Stomach (tissue), 4 donors: ENCODE measurements at regions not wholly inside any gene's neighbourhood (a gene's known extent, or its start where the extent isn't known, plus 50 kb on each side); places are given as distances from the start of the nearest gene placed in this dataset.

Experiments used
- EP300 ChIP-seq: sonication (generic); formaldehyde crosslinking; IDR thresholded peaks from one replicate; pipeline ENCODE4 v1.6.1; 2017; ENCODE audit warnings: antibody characterized with exemption
- POLR2A ChIP-seq, 4 donors: fragments of 450-650 bp; IDR thresholded peaks; one replicate each; pipeline ENCODE4 v1.6.1; 2016; ENCODE audit warnings: antibody characterized with exemption in 4 of 4, control low read depth in 2 of 4, mild to moderate bottlenecking in 1 of 4, moderate library complexity in 1 of 4
- POLR2AphosphoS5 ChIP-seq, 3 donors: sonication (generic); formaldehyde crosslinking; IDR thresholded peaks; one replicate each; pipeline ENCODE4 v1.6.1; 2016; ENCODE audit warnings: antibody characterized with exemption in 3 of 3
- TF ChIP-seq, protein P1 (sequence below), 7 experiments: fragments of 450-650 bp in 4 of 7; fragments of 200-600 bp in 3 of 7; sonication (generic) in 3 of 7; IDR thresholded peaks; one replicate each; pipeline ENCODE4 v1.5.1; 2016 to 2019; ENCODE audit warnings: antibody characterized with exemption in 7 of 7, control low read depth in 2 of 7, mild to moderate bottlenecking in 1 of 7

DNA sequence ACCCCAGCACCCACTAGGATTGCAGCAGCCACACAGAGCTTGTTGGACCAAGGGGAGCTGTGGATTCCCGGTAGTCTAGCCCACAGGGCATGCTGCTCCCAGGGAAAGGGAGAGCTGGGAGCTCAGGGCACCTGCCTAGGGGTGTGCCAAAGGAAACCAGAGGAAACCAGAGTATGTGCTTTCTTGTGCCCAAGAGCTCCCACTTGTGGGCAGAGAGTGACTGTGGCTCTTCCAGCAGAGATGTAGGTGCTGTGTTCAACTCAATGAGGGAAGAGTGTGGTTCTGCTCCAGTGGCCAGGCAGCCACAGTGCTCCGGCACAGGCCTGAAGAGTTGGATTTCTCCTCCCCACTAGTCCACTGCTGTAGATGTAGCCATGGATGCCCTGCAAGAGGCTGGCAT is 1050.0 kb upstream of the INTU start:
- TF ChIP-seq, protein P1, sequence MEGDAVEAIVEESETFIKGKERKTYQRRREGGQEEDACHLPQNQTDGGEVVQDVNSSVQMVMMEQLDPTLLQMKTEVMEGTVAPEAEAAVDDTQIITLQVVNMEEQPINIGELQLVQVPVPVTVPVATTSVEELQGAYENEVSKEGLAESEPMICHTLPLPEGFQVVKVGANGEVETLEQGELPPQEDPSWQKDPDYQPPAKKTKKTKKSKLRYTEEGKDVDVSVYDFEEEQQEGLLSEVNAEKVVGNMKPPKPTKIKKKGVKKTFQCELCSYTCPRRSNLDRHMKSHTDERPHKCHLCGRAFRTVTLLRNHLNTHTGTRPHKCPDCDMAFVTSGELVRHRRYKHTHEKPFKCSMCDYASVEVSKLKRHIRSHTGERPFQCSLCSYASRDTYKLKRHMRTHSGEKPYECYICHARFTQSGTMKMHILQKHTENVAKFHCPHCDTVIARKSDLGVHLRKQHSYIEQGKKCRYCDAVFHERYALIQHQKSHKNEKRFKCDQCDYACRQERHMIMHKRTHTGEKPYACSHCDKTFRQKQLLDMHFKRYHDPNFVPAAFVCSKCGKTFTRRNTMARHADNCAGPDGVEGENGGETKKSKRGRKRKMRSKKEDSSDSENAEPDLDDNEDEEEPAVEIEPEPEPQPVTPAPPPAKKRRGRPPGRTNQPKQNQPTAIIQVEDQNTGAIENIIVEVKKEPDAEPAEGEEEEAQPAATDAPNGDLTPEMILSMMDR (IDR thresholded peaks at IDR 0.05), result no peak
- TF ChIP-seq POLR2A (IDR thresholded peaks at IDR 0.05) (no peak), POLR2AphosphoS5 (IDR thresholded peaks at IDR 0.05) (no peak), EP300 (no peak)
